HG02884 (cell line): ENCODE measurements at regions not wholly inside any gene's neighbourhood (a gene's known extent, or its start where the extent isn't known, plus 50 kb on each side); places are given as distances from the start of the nearest gene placed in this dataset.

ENCODE experiments used
- ATAC-seq: cut with Tn5 transposase; IDR thresholded peaks from one replicate; pipeline ENCODE4 v1.9.1; 2021; ENCODE audit warnings: mild to moderate bottlenecking, moderate library complexity; ENCODE audit not compliant: unreplicated experiment

DNA sequence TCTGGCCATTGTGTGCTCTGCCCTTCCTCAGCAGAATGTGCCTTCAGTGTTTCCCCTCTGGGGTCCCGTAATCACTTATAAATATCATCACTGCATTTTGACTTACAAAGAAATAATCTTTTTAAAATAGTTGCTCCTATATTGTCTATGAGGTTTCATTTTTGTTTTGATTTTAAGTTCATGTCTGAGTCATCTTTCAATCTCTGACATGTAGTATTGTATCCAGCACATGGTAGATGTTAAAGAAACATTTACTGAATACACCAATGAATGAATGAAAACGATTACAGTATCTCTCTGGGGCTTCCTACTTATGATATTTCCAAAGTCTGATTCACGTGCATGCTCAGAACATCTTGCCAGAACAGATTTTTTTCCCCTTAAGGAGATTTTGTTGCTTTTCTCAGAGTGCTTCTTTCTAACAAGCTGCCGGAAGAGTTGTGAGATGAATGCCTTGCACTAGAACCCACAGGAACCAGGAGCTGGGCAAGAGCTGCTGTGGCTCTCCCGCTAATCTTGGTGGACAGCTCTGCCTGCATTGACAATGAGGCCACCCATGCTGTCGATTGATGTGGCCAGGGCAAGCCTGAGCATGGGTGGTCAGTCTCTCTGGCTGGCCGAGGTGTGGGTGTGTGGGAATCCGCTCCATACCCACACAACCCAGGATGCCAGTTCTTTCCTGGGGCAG, 199.4 kb downstream of the CYRIA start:
- ATAC-seq: no peak

DNA sequence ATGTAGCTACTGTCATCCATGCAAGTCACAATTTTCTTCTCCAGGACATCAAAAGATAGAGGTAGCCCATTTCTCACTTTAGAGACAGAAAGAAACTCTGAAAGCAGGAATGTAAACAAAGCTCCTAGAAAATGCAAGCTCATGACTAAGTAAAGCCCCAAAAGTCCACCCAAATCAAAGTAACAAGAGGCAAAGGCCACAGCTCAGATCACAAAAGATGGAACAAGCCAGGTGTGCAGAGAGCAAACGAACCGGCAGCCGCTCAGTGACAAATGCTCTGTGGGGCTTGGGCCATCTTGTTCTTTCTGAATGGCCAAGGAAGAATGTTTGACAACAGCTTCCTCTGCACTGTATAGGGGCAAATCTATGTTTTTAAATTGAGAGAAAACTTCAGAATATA, 201.0 kb downstream of the CYRIA start:
- ATAC-seq: no peak

DNA sequence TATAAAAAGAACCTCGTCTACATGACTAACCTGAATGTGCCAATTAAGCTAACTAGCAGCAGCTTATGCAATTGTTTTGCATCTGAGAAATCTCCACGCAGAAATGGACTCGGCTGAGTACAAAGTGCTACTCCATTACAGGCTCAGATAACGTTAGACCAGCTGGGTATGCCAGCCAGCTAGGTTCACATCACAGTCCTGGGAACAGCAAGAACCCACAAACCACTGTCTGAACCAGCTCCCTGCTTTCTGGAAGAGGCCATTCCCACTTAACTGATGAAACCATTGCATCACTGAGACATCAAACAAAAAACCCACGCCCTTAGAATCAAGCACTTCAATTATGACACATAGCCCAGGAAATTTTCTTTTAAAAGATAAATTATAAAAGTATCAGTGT, 202.7 kb downstream of the CYRIA start:
- ATAC-seq: no peak

DNA sequence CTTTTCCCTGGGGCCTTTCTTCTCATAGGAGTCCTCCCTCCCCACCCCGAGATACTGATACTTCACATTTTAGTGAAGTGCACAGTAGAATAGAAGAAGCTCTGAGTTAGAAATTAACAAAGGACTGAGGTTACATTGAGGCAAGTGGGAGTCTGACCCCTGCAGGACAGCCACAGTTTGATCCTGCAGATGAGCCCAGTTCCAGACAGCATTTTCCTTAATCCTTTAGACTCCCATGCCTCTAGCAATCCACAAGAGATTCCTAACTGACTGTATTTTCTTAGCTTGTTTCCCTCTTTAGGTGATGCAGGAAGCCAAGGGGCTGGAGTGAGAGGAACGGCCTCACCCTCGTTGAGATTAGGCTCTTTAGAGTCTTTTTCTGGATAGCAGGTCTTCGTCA, 204.0 kb downstream of the CYRIA start:
- ATAC-seq: no peak

DNA sequence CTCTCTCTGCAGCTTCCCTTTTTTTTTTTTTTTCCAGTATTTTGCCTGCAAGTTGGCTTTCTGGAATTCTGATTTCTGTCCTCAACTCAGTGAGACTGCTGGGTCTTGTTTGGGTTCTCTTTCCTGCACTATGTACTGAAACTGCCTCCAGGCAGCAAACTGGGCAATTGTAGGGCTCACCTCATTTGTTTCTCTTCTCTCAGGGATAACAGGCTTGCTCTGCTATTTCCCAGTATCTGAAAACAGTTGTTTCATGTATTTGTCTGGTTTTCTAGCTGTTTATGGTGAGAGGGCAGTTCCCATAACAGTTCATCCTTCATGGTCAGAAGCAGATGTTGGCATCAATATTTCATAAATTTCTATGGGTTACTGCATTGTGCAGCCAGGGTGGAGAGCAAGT, 206.0 kb downstream of the CYRIA start:
- ATAC-seq: no peak

DNA sequence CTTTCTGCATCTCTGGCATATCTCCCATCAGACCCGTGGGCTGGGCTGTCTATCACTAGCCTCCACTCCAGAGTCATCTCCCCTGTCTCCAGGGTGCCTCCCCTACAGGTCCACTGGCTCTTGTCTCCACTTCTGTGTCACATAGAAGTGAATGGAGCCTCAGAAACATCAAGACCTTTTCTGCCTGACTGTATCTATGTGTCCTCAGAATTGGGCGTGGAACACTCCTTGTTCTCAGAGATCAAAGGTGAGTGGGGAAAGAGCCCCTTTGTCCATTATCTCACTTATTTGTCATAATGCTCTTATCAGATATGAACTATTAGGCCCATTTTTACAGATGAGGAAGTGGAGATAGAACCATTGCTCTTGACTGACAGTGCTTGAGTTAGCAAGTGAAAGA, 211.0 kb downstream of the CYRIA start:
- ATAC-seq: no peak

DNA sequence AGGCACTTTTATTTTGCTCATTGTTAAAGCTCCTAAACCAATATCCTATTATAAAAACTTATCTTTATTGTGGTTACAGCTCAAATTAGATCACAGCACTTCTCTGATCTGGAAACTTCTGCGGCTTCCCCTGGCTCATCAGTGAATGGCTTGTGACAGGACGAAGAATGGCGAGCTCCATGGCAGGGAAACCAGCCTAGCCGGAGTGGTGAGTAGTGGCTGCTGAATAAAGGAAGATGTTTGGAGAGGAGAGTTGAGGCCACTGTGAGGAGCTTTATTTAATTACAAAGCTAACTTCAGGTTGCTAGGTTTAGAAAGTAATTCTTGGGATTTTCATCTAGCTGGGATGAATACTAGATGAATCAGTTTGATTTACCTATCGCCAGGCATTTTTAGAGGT, 213.5 kb downstream of the CYRIA start:
- no peak for ATAC-seq

DNA sequence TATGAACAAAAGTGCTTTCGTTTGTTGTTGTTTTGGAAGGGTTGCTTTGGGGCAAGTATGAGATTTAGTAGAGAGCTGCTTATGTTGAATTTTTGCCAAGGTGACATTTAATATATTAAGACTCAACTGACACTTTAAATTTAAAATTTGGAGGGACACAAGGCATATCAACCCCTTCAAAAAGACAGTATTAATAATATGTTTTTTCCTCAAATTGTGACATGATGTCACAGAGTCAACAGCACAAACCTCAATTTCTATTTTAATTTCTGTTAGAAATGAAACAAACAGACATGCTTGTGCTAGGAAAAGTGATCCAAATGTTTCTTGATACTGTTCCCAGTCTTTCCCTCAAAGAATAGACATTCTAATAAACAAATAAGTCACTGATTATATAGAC, 218.9 kb downstream of the CYRIA start:
- ATAC-seq: no peak

DNA sequence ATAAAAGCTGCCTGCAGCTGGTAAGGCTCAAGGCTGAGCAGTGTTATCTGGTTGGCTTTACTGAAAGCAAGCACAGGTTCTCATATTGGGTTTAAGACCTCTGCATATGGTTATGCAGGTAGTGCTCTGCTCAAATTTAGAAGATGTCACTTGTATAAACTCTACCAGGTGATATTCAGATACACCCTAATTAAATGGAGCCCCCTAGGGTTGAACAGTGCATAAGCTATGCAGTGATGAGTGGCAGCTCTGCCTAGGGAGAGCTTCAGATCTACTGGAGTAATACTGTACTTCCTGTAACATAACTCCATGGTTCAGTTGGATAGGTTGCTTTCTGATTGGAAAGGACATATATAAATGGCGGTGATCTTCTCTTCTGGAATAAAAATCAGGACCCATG, 222.7 kb downstream of the CYRIA start:
- ATAC-seq: no peak

DNA sequence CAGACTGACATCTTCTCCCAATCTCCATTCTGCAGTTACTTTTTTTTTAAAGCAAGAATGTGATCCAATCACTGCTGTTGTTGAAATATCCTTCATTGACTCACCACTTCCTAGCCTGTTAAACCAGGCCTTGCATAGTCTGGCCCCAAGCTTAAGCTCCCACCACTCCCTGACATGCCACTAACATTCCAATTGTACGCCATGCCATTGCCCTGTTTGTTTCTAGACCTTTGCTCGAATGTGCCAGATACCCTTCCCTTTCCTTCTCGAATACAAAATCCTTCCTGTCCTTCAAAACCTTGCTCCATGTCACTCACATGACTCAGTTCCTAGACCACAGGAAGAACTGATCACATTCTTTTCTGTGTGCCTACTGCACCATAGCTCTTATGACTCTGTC, 224.2 kb downstream of the CYRIA start:
- ATAC-seq: no peak

DNA sequence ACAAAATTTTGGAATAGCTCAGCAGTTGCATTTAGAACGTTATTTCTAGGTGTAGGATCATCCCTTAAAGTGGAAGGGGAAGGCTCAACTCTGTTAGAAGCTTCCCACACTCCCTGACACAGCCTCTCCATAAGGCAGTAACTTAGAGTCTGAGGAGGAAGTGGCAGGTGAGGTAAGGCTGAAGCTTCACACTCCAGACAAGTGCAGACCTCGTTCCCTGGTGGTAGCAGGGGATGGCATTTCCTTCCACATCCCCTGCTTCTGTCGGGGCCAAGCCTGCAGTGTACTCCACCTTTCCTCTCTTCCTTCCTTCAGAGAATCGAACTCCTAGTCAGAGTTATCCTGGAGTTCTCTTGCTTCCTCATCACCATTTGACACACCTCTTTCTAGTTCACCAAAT, 224.7 kb downstream of the CYRIA start:
- no peak for ATAC-seq

DNA sequence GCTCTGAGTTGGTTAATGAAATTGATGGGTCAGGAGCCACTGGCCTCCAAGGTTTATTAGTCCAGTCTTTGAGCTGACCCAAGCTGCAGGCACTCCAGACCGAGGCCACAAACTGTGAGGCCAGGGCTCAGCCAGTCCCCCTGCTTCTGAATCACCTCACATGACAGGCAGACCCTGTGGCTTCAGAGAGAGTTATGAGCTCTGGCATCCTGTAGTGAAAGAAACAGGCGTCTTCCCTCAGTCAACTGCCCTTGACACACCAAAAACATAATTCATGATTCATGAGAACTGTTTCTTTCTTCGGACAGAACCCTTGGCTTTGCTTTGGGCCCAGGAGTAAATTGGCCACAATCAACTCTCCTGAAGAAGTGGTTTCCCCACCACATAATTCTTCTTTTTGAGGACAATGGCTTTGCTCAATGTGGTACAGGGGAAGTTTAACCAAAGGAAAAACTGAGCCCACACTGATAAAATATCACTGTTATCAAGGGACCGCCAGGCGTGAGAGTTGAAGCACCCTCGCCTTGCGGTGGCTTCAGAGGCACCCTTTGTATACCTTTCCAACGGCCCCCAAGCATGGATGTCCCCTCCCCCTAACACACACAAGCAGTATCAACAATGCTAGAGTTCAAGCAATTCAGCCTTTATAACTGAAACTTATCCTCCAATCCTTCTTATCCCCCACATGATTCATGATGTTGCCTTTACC, 226.9 kb downstream of the CYRIA start:
- ATAC-seq: no peak

DNA sequence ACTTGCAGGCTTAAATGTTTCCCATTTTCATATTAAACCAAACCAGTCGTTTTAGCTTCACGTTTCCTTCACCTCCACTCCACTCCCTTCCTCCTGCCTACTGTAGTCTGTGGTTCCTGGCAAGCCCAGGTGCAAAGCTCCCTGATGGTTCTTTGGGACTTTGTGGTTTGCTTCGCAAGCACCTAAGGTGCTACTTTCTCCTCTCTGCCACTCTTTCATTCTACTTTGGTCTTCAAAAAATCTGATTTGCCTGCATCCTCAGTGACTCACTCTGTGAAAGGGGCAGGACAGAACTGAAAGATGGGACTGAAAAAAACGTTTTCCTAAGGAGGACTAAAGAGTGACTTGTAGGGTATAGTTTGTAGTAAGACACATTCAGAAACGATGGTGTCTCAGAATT, 228.4 kb downstream of the CYRIA start:
- ATAC-seq: no peak

DNA sequence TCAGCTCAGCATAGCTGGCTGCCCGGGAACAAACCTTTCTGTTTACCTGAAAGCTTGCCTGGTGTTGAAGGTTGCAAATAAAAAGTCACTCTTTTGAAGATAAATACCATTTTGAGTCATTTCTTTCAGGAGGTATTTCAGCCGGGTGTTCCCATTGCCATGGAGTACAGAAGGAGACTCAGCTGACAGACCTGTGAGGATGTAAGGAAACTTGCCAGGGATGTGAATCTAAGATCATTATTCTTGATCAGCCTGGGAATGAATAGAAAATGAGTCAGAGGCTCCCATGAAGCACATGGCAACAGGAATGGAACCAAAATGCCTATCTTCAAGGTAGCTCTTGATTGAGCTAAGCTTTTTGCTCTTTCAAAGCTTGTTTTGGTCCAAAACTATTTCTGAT, 231.2 kb downstream of the CYRIA start:
- no peak for ATAC-seq

DNA sequence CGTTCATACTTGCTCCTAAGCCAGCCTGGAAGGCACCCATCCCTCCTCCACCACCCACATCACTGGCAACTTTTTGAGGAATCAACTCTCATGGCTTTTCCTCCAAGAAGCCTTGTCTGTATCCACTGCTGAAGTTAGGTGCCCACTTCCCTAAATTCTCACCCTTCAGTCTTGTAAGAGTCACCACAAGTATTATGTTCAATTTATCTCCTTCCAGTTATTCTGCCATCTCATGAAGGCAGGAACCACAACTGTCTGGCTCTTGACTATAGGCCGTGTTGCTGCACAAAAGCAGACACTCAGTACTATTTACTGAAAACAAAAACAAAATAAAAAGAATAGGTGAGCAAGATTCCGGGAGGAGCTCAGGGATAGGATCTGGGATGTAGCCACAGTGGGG, 234.8 kb downstream of the CYRIA start:
- no peak for ATAC-seq

DNA sequence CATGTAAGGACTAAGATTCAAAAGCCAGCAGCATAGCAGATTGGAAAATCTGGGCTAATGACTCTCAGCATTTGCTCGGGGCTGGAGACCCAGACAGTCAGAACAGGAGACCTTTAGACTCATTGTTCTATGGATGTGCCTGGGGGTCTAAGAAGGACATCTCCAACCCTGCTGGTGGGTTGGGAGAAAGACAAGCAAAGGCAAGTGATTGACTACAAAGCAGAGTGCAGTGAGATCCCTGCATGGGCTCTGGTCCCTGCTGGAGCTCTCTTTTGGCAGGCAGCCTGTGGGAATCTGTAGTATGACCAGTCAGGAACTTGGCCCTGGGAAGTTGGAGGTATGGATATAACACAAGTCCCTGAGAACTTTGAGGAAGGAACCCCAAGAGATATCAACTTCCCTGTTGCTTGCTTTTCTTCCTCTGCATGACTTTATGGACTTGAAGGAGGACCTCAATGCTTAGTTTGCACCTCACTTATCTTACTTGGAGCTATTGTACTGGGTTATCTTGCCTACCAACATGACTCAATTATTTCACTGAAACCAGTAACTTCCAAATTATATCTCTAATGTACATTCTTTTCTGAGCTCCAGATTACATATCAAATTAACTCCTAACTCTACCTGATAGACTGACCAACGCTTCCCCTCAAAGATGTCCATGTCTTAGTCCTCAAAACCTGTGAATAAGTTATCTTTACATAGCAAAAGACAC, 236.0 kb downstream of the CYRIA start:
- ATAC-seq: no peak

DNA sequence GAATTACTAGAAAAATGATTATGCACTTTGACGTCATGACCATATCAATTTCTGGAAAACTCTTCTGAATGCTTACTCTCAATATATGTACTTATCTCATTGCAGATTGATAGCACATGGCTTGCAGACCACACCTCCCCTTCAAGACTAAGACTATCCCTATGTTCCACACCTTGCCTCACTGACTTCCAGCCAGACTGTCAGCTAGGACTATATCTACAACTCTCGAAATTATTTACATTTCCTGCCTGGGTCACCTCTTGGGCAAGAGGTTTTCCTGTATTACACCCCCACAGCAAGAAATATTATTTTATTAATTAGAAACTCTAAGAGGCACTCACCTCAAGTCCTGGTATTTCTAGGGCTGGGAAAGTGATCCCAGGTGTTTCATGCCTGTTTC, 236.6 kb downstream of the CYRIA start:
- no peak for ATAC-seq

DNA sequence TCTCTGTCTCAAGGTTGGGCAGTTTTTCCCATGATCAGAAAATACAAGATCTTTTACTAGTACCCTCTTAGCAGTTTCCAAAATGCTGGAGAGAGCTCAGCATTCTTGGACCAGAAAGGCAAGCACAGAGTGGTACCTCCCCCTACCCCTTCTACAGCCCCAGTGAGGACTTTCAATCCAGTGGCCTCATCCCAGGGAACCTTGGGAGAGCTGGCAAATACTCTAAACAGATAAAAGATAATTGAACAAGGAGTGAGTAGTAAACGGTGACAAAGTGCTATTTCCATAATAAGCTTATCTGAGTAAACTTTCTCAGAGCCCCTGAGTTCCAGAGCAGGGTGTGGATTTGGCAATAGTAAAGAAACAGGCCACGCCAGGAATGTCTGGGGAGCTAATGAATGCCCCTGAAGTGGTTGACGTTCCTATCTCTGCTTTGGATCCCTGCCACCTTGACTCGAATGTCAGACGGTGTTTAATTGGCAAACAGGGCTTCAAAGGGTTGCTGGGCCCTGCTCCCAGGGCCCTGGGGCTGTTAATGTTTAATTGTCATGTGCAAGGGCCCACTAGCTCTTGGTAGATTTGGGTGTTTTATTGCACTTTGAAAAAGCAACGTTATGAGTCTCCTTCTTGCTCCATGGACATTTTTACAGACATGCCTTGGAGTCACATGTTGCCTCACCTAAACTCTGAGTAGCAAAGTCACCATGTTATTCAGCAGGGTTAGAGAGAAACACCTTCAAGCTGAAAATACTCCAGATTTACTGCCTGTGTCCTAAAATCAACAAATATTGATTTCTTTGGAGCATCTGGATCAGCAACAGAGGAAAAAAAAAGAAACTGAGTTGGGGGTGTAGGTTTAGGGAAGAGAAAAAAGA, 239.9 kb downstream of the CYRIA start:
- ATAC-seq: no peak

DNA sequence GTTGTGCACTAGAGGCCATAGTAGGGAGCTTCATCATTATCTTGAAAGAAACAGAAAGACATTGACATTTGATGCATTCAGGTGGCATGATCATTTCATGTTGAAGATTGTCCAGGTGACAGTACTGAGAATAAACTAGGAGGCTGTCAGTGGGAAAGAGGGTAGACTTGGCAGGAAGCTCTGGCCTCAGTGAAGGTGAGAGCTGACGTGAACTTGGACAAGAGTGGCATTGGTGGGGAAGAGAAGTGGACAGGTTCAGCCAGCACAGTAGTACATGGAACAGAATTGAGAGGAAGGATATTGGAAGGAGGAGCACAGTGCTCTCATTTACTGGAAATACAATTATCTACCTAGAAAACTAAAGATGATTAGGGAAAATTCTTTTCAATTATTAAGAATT, 245.2 kb downstream of the CYRIA start:
- no peak for ATAC-seq

DNA sequence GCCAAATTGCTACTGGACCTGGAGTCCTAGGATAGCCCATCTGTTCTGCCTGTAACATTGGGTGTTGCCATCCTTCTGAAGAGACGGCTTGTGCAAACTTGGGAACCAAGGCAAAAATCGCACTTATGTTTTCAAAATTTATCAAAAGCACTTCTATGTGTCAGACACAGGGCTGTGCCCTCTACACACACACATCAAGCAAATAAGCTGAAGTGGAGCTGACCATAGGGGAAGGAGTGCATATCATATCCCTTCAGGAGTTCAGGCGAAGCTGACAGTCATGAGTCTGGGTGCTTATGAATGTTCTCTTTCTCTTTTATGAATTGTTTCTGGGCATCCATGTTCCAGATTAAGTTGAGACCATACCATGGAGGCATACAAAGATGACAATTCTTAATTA, 247.9 kb downstream of the CYRIA start:
- no peak for ATAC-seq

DNA sequence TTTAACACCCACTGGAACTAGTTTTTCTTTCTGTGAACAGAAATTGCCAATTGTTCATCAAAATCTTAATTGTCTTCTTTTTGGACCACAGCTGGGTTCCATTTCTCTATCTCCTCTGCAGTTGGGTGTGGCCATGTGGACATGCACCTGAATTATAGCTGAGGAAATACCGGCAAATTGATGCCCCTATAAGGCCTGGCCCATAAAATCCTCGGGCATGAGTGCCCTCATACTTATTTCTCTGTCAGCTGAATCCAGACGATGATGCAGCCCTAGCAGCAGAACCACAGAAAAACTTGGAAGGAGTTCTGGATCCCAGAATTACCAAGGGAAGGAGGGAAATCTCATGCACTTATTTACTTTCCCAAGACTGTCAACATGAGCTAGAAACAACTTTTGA, 249.0 kb downstream of the CYRIA start:
- no peak for ATAC-seq
